Cardiac muscle cell (in vitro differentiated cells and primary cell): ENCODE measurements at regions not wholly inside any gene's neighbourhood (a gene's known extent, or its start where the extent isn't known, plus 50 kb on each side); places are given as distances from the start of the nearest gene placed in this dataset.

Experiments used
- DNase-seq, 2 donors: peaks; one replicate each; pipeline versions ENCODE4 v3.0.0 to v3.0.0-alpha.2; 2010 to 2017; ENCODE audit warnings: low read depth in 1 of 2, low spot score in 1 of 2
- H3K27ac ChIP-seq: fragments of 200-600 bp; sonication (generic); 2 replicates; pipeline ENCODE4 v1.5.1; 2016
- H3K27me3 ChIP-seq: fragments of 200-600 bp; sonication (generic); 2 replicates; pipeline ENCODE4 v1.6.0; 2016; ENCODE audit warnings: control low read depth
- H3K36me3 ChIP-seq: fragments of 200-600 bp; sonication (generic); 2 replicates; pipeline ENCODE4 v1.5.1; 2016; ENCODE audit warnings: control low read depth
- H3K4me1 ChIP-seq: fragments of 200-600 bp; sonication (generic); 2 replicates; pipeline ENCODE4 v1.8.1; 2017; ENCODE audit warnings: low read depth, mild to moderate bottlenecking, mixed run types
- H3K4me3 ChIP-seq: fragments of 200-600 bp; sonication (generic); 2 replicates; pipeline ENCODE4 v1.5.1; 2016; ENCODE audit warnings: mild to moderate bottlenecking
- H3K9me3 ChIP-seq: fragments of 200-600 bp; sonication (generic); 2 replicates; pipeline ENCODE4 v1.5.1; 2017; ENCODE audit warnings: low read depth, mild to moderate bottlenecking, control low read depth
- TF ChIP-seq, protein P1 (sequence below): IDR thresholded peaks from 2 replicates; pipeline ENCODE4 v1.5.1; 2012; ENCODE audit warnings: low read depth, mild to moderate bottlenecking, low read length

DNA sequence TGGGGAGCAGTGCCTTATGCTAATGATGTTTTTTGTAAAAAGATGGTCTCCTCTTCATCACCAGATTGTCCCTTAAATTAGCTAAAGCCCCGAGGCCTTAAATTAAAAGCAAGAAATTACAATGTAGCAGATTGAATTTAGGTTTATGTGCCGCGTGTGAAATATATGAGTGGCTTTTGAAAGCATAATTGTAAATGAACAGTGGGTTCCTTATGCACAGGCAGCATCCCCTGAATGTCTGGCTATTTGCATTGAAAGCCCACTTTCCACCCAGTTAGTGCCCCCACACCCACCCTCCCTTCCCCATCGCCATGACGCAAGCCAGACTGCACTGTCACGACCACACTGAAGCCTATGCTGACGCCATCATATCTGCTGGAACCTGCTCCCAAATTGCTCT, 62.4 kb upstream of the SORCS3 start:
- H3K27me3 ChIP-seq = no peaks in the 10 kb centered on the region
- H3K9me3 ChIP-seq = no peaks in the 10 kb centered on the region
- DNase-seq = no peak
- TF ChIP-seq, protein P1, sequence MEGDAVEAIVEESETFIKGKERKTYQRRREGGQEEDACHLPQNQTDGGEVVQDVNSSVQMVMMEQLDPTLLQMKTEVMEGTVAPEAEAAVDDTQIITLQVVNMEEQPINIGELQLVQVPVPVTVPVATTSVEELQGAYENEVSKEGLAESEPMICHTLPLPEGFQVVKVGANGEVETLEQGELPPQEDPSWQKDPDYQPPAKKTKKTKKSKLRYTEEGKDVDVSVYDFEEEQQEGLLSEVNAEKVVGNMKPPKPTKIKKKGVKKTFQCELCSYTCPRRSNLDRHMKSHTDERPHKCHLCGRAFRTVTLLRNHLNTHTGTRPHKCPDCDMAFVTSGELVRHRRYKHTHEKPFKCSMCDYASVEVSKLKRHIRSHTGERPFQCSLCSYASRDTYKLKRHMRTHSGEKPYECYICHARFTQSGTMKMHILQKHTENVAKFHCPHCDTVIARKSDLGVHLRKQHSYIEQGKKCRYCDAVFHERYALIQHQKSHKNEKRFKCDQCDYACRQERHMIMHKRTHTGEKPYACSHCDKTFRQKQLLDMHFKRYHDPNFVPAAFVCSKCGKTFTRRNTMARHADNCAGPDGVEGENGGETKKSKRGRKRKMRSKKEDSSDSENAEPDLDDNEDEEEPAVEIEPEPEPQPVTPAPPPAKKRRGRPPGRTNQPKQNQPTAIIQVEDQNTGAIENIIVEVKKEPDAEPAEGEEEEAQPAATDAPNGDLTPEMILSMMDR = no peak
- H3K36me3 ChIP-seq = no peaks in the 10 kb centered on the region
- no peak overlapping the region for H3K27ac ChIP-seq
- H3K4me1 ChIP-seq = no peaks in the 10 kb centered on the region
- H3K4me3 ChIP-seq = no peak overlapping the region

GRCh38 chr10:104579136-104579535, 62.0 kb upstream of the SORCS3 start:
- Histone ChIP-seq H3K36me3 (no peaks in the 10 kb centered on the region), H3K27ac (no peak overlapping the region), H3K27me3 (no peaks in the 10 kb centered on the region), H3K4me1 (no peaks in the 10 kb centered on the region), H3K4me3 (no peak overlapping the region), H3K9me3 (no peaks in the 10 kb centered on the region)
- no peak for DNase-seq
- TF ChIP-seq, protein P1 = no peak

GRCh38 chr10:104580321-104580720, 60.8 kb upstream of the SORCS3 start:
- TF ChIP-seq, protein P1 = no peak
- Histone ChIP-seq H3K36me3 (no peaks in the 10 kb centered on the region), H3K4me3 (no peak overlapping the region), H3K9me3 (no peaks in the 10 kb centered on the region), H3K27me3 (no peaks in the 10 kb centered on the region), H3K27ac (no peak overlapping the region), H3K4me1 (no peaks in the 10 kb centered on the region)
- DNase-seq = peak in 1 of 2 donors; percentile 52

DNA sequence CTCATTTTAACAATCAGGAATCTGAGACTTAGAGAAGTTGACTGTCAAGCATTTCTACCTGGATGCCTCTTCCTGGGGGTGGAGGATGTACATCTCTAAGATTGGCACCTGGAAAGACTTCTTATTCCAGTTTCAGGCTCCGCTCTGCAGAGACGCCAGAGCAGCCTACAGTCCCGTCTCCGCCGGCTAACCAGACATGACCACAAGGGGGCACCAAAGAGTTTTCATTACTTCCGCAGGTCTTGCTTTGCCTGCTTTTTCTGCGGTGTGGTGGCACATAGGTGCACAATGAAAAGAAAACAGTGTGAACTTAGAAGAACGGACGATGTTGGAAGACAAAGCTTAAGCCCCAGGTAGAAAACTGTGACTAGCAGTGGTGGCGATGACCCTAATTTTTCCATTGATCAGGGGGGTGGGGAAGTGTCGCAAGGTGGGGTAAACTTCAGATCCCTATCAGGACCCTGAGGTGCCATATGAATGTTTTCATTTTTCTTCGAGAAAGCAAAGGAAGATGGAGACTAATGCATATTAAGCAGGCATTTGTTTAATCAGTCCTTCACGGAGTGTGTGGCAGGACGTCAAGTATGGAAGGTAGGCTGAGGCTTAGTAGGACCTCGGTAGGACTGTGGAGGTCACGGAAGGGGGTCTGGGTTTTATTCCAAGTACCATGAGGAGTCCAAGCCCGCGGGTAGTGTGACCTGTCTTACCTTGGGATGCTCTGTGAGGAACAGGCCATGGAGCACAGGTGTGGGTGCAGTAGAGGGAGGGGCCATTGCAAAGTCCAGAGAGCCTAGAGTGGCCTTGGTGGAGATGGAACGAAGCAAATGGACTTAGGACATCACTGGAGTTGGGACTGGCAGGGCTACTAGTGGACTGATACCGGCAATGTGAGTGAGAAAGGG, 60.1 kb upstream of the SORCS3 start:
- peak; percentile 74 to 88 for DNase-seq
- Histone ChIP-seq H3K9me3 (no peaks in the 10 kb centered on the region), H3K36me3 (no peaks in the 10 kb centered on the region), H3K27ac (no peak overlapping the region), H3K27me3 (no peaks in the 10 kb centered on the region), H3K4me3 (no peak overlapping the region), H3K4me1 (no peaks in the 10 kb centered on the region)
- TF ChIP-seq, protein P1 = peak; percentile 93

DNA sequence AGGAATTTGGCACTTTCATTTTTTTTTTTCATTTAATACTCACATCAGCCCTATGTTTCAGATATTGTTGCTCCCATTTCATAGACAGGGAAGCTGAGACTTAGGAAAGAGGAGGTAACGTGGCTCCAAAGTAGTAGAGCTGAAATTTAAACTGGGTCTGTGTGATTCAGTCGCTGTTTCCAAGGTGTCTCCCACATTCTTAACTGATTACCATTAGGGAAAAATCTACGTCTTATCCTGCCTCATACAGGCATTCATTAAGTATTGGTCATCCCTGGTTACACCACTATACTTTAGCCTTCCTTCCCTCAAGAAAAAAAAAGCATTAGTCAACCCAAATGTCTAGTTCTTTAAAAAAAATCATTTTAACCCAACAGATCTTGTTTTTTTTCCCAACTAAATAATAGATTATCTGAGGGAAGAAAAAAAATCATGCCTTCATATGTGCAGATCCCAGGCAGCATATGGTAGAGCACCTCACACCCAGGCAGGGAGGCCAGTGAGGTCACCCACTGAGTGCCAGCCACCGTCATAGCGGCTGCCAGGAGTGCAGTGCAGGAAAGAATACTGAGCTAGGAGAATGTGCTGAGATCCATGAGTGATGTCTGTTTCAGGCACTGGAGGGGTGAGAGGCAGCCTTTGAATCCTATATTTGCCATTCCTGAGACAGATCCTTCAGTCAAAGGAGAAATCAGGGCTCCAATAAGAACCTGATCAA, 59.0 kb upstream of the SORCS3 start:
- H3K4me3 ChIP-seq = no peak overlapping the region
- peak in 1 of 2 donors; percentile 30 for DNase-seq
- no peak overlapping the region for H3K27ac ChIP-seq
- no peaks in the 10 kb centered on the region for H3K4me1 ChIP-seq
- TF ChIP-seq, protein P1 = no peak
- H3K9me3 ChIP-seq = no peaks in the 10 kb centered on the region
- H3K36me3 ChIP-seq = no peaks in the 10 kb centered on the region
- no peaks in the 10 kb centered on the region for H3K27me3 ChIP-seq
